SK-N-SH treated with all-trans-retinoic acid at 6 μM for 48 hours (cell line): ENCODE measurements at regions not wholly inside any gene's neighbourhood (a gene's known extent, or its start where the extent isn't known, plus 50 kb on each side); places are given as distances from the start of the nearest gene placed in this dataset.

Experiments
- ATAC-seq: fragments of 200-7000 bp; cut with Tn5 transposase; 3 replicates; pipeline ENCODE4 v1.9.1; 2020; ENCODE audit warnings: mild to moderate bottlenecking, moderate library complexity
- ARNTL ChIP-seq: fragments of 450-650 bp; formaldehyde crosslinking; IDR thresholded peaks from 2 replicates; pipeline ENCODE4 v1.5.0; 2020; ENCODE audit warnings: low read depth, mild to moderate bottlenecking, moderate library complexity, borderline replicate concordance
- BACH2 ChIP-seq: fragments of 250-450 bp; sonication (Bioruptor Pico); IDR thresholded peaks from 2 replicates; pipeline ENCODE4 v1.9.0; 2021; ENCODE audit warnings: mild to moderate bottlenecking, borderline replicate concordance
- CREB5 ChIP-seq: fragments of 250-450 bp; sonication (Bioruptor Pico); IDR thresholded peaks from 2 replicates; pipeline ENCODE4 v1.5.1; 2020; ENCODE audit warnings: low read depth, mild to moderate bottlenecking, moderate library complexity
- CSDC2 ChIP-seq: fragments of 250-450 bp; sonication (Bioruptor Pico); IDR thresholded peaks from 2 replicates; pipeline ENCODE4 v1.5.0; 2020; ENCODE audit warnings: mild to moderate bottlenecking, moderate library complexity
- ESRRG ChIP-seq: fragments of 250-450 bp; sonication (Bioruptor Pico); IDR thresholded peaks from 2 replicates; pipeline ENCODE4 v1.6.1; 2021; ENCODE audit warnings: mild to moderate bottlenecking
- GLIS3 ChIP-seq: fragments of 250-450 bp; sonication (Bioruptor Pico); IDR thresholded peaks from 2 replicates; pipeline ENCODE4 v1.5.0; 2020; ENCODE audit warnings: mild to moderate bottlenecking, moderate library complexity
- ISL1 ChIP-seq: fragments of 250-450 bp; sonication (Bioruptor Pico); IDR thresholded peaks from 2 replicates; pipeline ENCODE4 v2.1.2; 2022; ENCODE audit warnings: mild to moderate bottlenecking, moderate library complexity
- OSR1 ChIP-seq: fragments of 250-450 bp; sonication (Bioruptor Pico); IDR thresholded peaks from 2 replicates; pipeline ENCODE4 v1.8.0; 2022; ENCODE audit warnings: moderate library complexity, mild to moderate bottlenecking, inconsistent platforms
- PATZ1 ChIP-seq: fragments of 250-450 bp; sonication (Bioruptor Pico); IDR thresholded peaks from 2 replicates; pipeline ENCODE4 v1.8.0; 2020; ENCODE audit warnings: mild to moderate bottlenecking, moderate library complexity, borderline replicate concordance
- POU6F1 ChIP-seq: fragments of 250-450 bp; sonication (Bioruptor Pico); IDR thresholded peaks from 2 replicates; pipeline ENCODE4 v1.8.0; 2021; ENCODE audit warnings: low read depth, mild to moderate bottlenecking, moderate library complexity, borderline replicate concordance
- PPARA ChIP-seq: fragments of 250-450 bp; sonication (Bioruptor Pico); IDR thresholded peaks from 2 replicates; pipeline ENCODE4 v1.5.0; 2020; ENCODE audit warnings: mild to moderate bottlenecking, borderline replicate concordance
- RARB ChIP-seq: fragments of 250-450 bp; sonication (Bioruptor Pico); IDR thresholded peaks from 2 replicates; pipeline ENCODE4 v1.8.0; 2021; ENCODE audit warnings: mild to moderate bottlenecking, moderate library complexity
- TCF4 ChIP-seq: fragments of 250-450 bp; sonication (Bioruptor Pico); IDR thresholded peaks from 2 replicates; pipeline ENCODE4 v1.8.0; 2021; ENCODE audit warnings: mild to moderate bottlenecking, moderate library complexity, borderline replicate concordance
- TOX ChIP-seq: fragments of 250-450 bp; sonication (Bioruptor Pico); IDR thresholded peaks from 2 replicates; pipeline ENCODE4 v1.8.0; 2021; ENCODE audit warnings: mild to moderate bottlenecking, moderate library complexity, borderline replicate concordance
- TSHZ2 ChIP-seq: fragments of 250-450 bp; sonication (Bioruptor Pico); IDR thresholded peaks from 2 replicates; pipeline ENCODE4 v1.5.0; 2020; ENCODE audit warnings: mild to moderate bottlenecking, moderate library complexity
- ZC3H10 ChIP-seq: fragments of 250-450 bp; sonication (Bioruptor Pico); IDR thresholded peaks from 2 replicates; pipeline ENCODE4 v1.5.1; 2021; ENCODE audit warnings: mild to moderate bottlenecking, moderate library complexity
- ZFP3 ChIP-seq: fragments of 250-450 bp; sonication (Bioruptor Pico); IDR thresholded peaks from 2 replicates; pipeline ENCODE4 v1.5.0; 2020; ENCODE audit warnings: mild to moderate bottlenecking, moderate library complexity
- ZFP30 ChIP-seq: fragments of 450-650 bp; formaldehyde crosslinking; IDR thresholded peaks from 2 replicates; pipeline ENCODE4 v1.5.0; 2022; ENCODE audit warnings: mild to moderate bottlenecking, moderate library complexity
- ZNF565 ChIP-seq: fragments of 450-650 bp; formaldehyde crosslinking; conservative IDR thresholded peaks from 2 replicates; pipeline ENCODE4 v1.5.0; 2020; ENCODE audit warnings: low read depth, mild to moderate bottlenecking, moderate library complexity
- ZNF70 ChIP-seq: fragments of 450-650 bp; formaldehyde crosslinking; IDR thresholded peaks from 2 replicates; pipeline ENCODE4 v1.5.0; 2020; ENCODE audit warnings: mild to moderate bottlenecking, moderate library complexity
- ZNF8 ChIP-seq: fragments of 450-650 bp; formaldehyde crosslinking; IDR thresholded peaks from 2 replicates; pipeline ENCODE4 v1.5.0; 2020; ENCODE audit warnings: mild to moderate bottlenecking, moderate library complexity

GRCh38 chr6:12439296-12439695 is 149.1 kb downstream of the EDN1 start:
- no peak for ATAC-seq
- no peak for TF ChIP-seq TOX (CRISPR knock-in tag)
- TF ChIP-seq ISL1 (CRISPR knock-in tag): no peak
- TF ChIP-seq POU6F1: no peak
- no peak for TF ChIP-seq ZC3H10 (CRISPR knock-in tag)
- no peak for TF ChIP-seq ZFP30 (CRISPR knock-in tag)
- TF ChIP-seq TCF4: no peak
- no peak for TF ChIP-seq OSR1
- TF ChIP-seq ZNF565 (CRISPR knock-in tag): no peak
- no peak for TF ChIP-seq RARB (CRISPR knock-in tag)
- TF ChIP-seq ZNF70 (CRISPR knock-in tag): no peak
- no peak for TF ChIP-seq CREB5 (CRISPR knock-in tag)
- no peak for TF ChIP-seq ARNTL (CRISPR knock-in tag)
- no peak for TF ChIP-seq ESRRG (CRISPR knock-in tag)
- no peak for TF ChIP-seq CSDC2 (CRISPR knock-in tag)
- no peak for TF ChIP-seq BACH2
- no peak for TF ChIP-seq GLIS3 (CRISPR knock-in tag)
- no peak for TF ChIP-seq ZFP3 (CRISPR knock-in tag)
- TF ChIP-seq PPARA (CRISPR knock-in tag): no peak
- no peak for TF ChIP-seq ZNF8 (CRISPR knock-in tag)
- TF ChIP-seq, all 23 proteins: peak for 0

GRCh38 chr6:12440981-12441380 is 150.8 kb downstream of the EDN1 start:
- no peak for TF ChIP-seq PPARA (CRISPR knock-in tag)
- TF ChIP-seq TCF4: no peak
- TF ChIP-seq TSHZ2 (CRISPR knock-in tag): no peak
- TF ChIP-seq TOX (CRISPR knock-in tag): no peak
- no peak for TF ChIP-seq ARNTL (CRISPR knock-in tag)
- no peak for TF ChIP-seq BACH2
- no peak for TF ChIP-seq RARB (CRISPR knock-in tag)
- no peak for TF ChIP-seq CREB5 (CRISPR knock-in tag)
- no peak for TF ChIP-seq ZNF8 (CRISPR knock-in tag)
- TF ChIP-seq ZNF565 (CRISPR knock-in tag): no peak
- TF ChIP-seq GLIS3 (CRISPR knock-in tag): no peak
- TF ChIP-seq ISL1 (CRISPR knock-in tag): no peak
- no peak for TF ChIP-seq PATZ1 (CRISPR knock-in tag)
- no peak for TF ChIP-seq ESRRG (CRISPR knock-in tag)
- no peak for TF ChIP-seq OSR1
- ATAC-seq: no peak

GRCh38 chr6:12442455-12442854 is 152.3 kb downstream of the EDN1 start:
- no peak for ATAC-seq
- TF ChIP-seq CREB5 (CRISPR knock-in tag) (no peak), ESRRG (CRISPR knock-in tag) (no peak), TSHZ2 (CRISPR knock-in tag) (no peak), ZNF565 (CRISPR knock-in tag) (no peak), ARNTL (CRISPR knock-in tag) (no peak), POU6F1 (no peak)
